ENCODE measurements at regions not wholly inside any gene's neighbourhood (a gene's known extent, or its start where the extent isn't known, plus 50 kb on each side); places are given as distances from the start of the nearest gene placed in this dataset.

DNA sequence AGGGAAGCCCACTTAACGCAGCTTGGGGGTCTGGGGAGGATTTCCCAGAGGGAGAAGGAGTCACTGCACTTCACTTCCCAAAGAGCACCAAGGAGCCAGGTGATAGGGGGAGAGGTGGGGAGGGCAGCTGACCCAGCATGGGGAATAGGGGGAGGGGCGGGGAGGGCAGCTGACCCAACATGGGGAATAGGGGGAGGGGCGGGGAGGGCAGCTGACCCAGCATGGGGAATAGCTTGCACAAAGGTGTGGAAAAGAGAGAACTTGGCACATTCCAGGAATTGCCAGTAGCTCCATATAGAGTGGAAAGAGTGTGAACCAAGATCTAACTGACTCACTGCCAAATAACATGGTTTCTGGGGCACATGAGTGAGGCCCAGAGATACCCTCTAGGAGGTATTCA is 110.3 kb downstream of the CCT6B start:
- TF ChIP-seq, protein P1, sequence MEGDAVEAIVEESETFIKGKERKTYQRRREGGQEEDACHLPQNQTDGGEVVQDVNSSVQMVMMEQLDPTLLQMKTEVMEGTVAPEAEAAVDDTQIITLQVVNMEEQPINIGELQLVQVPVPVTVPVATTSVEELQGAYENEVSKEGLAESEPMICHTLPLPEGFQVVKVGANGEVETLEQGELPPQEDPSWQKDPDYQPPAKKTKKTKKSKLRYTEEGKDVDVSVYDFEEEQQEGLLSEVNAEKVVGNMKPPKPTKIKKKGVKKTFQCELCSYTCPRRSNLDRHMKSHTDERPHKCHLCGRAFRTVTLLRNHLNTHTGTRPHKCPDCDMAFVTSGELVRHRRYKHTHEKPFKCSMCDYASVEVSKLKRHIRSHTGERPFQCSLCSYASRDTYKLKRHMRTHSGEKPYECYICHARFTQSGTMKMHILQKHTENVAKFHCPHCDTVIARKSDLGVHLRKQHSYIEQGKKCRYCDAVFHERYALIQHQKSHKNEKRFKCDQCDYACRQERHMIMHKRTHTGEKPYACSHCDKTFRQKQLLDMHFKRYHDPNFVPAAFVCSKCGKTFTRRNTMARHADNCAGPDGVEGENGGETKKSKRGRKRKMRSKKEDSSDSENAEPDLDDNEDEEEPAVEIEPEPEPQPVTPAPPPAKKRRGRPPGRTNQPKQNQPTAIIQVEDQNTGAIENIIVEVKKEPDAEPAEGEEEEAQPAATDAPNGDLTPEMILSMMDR (IDR thresholded peaks at IDR 0.05), result no peak
- TF ChIP-seq POLR2A (IDR thresholded peaks at IDR 0.05) (no peak), POLR2AphosphoS5 (IDR thresholded peaks at IDR 0.05; ENCODE audit: insufficient read depth in 1 of 2, low read depth in 1 of 2) (no peak)

Data from vagina (tissue), 2 donors.